Middle frontal gyrus (tissue), 1 donor: ENCODE measurements at regions not wholly inside any gene's neighbourhood (a gene's known extent, or its start where the extent isn't known, plus 50 kb on each side); places are given as distances from the start of the nearest gene placed in this dataset.
"Not testable (repeated sequence)": the region's sequence is repeated elsewhere in the genome, so short reads cannot be mapped to it uniquely, and the experiment has no call there.

Experiments used
- DNase-seq: peaks from one replicate; pipeline ENCODE4 v3.0.0-alpha.2; 2015; ENCODE audit warnings: low spot score; ENCODE audit errors: extremely low spot score

GRCh38 chr1:143784239-143784882, 187.4 kb downstream of the FAM72C start:
- DNase-seq, result not testable (repeated sequence)

DNA sequence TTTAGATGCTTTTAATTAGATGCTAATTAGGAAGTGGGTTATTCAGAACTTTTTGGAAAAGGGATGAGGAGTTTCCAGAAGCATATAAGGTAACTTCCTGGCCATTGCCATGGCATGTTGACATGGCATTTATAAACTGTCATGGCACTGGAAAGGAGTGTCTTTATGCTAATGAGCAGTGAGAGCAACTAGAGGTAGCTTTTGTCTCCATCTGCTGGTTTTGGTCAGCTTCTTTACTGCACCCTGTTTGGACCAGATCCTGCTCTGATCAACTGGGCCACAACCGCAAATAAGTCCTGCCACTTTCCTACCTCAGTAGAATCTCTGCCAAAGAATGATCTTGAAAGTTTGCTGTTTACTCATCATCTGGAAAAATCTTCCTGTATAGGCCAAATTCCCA, 193.6 kb downstream of the FAM72C start:
- not testable (repeated sequence) for DNase-seq

- DNase-seq, result not testable (repeated sequence)
Observed at GRCh38 chr1:143764831-143765230, 207.0 kb downstream of the FAM72C start.

GRCh38 chr1:143760366-143760765, 211.4 kb downstream of the FAM72C start:
- not testable (repeated sequence) for DNase-seq

GRCh38 chr1:143755961-143756360, 215.8 kb downstream of the FAM72C start:
- not testable (repeated sequence) for DNase-seq

DNA sequence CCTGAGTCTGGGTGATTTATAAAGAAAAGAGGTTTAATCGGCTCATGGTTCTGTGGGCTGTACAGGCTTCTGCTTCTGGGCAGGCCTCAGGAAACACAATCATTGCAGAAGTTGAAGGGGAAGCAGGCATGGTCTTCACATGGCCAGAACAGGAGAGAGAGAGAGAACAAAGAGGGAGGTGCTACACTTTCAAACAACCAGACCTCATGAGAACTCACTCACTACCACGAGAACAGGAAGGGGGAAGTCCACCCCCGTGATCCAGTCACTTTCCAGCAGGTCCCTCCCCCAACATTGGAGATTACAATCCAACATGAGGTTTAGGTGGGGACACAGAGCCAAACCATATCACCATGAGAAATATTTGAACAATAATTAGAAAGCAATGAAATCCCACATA, 222.9 kb downstream of the FAM72C start:
- DNase-seq, result no peak

GRCh38 chr1:143736562-143736961, 235.2 kb downstream of the FAM72C start:
- DNase-seq, result no peak

DNA sequence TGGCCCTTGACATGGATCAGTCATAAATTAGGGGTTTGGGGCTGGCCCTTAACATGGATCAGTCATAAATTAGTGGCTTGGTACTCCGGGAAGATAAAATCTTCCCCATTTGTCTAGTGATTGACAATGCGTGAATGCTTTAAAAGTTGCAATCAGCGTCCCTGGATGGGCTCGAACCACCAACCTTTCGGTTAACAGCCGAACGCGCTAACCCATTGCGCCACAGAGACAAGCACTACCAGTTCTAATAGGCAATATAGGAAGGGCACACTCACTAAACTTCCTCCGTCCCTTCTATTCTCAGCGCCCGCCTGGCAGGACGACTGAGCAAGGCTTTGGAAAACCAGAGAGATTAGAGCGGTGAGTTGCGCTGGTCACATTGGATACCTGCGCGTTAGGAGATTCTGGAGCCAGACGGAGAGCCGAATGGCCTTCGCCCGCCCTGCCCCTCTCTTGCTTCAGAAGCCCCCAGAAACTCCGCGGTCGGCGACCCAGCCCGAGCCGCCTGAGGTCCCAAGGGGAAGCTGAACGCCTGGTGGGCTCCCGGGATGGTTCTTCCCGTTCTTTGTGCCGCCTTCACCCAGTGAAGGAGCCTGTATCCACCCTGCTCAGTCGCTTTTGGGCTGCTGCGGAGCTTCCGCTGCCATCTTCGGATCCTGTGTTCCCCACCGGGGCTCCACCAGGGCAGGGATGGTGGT, 235.9 kb downstream of the FAM72C start:
- no peak for DNase-seq

DNA sequence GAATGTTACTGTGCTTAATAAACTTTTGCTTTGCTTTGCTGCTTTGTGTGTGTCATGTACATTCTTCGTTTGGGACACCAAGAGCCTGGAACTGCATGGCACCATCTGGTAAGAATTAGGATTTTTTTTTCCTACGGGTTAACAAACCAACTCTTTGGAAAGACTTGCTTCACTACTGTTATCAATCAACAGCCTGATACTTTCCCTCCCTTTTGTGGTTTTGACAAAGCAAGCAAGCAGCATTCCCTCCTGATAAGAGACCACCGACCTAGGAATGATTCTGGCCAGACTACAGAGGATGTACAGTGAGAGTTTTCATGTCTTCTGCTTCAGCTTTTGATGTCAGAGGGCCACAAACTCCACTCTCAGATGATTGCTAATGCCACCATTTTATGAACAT, 237.5 kb downstream of the FAM72C start:
- not testable (repeated sequence) for DNase-seq

DNA sequence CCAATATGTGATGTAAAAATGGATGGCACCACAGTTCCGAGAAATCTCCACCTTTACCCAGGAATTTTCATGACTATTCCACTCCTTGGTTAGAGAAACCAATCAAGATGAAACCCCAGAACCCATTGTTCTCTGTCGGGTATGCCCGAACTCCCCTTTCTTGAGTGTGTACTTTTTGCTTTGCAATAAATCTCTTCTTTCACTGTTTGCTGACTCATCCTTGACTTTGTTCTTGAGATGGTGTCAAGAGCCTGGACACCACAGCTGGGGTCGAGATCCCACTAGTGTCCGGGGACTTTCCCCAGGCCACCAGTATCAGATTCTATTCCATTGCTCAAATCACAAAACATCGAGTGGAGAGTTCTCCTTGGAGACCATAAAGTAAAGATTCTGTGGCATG, 240.9 kb downstream of the FAM72C start:
- not testable (repeated sequence) for DNase-seq

DNA sequence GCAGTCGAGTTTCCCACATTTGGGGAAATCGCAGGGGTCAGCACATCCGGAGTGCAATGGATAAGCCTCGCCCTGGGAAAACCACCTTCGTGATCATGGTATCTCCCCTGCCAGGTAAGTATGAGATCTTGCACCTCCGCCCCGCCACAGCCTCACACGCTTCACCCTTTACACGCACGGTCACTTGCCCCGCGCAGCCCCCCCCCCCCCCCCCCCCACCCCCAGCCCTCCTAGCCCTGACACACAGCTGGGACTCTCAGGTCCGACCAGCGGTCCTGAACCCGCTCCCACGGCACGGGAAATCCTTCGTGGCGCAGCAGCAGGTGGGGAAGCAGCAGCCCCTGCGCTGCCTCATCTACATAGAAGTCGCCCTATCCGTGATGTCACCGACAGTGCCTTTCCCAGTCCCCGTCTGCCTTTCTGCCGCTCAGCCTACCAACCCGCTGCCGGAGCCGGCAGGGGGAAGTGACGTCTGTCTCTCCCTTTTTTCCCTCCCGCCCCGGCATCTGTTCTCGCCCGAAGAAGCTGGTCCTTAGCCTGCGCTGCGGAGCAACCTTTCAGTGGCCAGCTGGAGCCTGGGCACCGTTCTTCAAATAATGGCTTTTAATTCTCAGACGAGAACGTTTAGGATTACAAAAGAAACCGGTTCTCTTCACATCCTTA, 242.2 kb downstream of the FAM72C start:
- DNase-seq, result not testable (repeated sequence)

DNA sequence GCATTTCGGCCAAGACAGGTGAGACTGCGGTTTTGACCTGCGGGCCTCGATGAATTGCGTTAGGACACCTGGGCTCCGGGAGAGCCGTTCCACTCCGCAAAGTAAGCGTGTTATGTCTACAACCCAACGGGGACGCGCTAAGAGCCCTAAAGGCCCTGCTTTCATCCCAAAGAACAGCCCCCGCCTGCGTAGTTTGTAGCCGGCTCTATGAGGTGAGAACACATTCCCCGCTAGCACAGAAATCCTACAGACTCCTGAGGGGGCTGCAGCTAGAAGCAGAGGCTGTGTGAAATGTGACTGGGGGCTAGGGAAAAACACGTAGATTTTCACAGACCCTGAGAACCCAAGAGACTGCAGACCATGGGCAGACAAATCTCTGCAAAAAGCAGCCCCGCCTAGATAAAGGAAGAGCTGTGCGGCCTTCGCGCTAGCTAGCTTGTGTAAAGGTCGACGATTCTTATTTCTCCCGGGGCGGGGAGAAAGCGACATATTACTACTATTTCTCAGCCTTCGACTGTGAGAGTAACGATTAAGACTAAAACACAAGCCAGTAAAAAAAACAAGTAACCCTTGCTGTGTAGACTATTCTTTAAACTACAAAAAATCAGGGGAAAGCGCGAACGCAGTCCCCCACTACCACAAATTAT, 242.9 kb downstream of the FAM72C start:
- not testable (repeated sequence) for DNase-seq

GRCh38 chr1:143727263-143727662, 244.5 kb downstream of the FAM72C start:
- DNase-seq, result no peak

DNA sequence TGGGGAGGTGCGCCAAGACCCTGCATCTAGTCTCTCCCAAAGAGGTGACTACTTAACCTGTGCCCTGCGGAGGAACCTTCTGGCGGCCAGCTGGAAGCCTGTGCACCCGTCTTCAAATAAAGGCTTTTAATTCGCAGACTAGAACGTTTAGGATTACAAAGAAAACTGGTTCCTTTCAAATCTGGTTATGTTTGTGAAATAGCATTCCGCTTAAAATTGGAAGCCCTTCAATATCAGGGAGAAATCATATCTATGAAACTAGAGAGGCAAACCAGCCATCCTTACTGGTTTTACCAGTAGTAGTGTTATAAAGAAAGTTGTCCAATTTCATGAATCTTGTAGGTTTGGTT, 250.8 kb downstream of the FAM72C start:
- no peak for DNase-seq

- DNase-seq, result no peak
Observed at GRCh38 chr1:143720087-143721023, 251.4 kb downstream of the FAM72C start.

DNA sequence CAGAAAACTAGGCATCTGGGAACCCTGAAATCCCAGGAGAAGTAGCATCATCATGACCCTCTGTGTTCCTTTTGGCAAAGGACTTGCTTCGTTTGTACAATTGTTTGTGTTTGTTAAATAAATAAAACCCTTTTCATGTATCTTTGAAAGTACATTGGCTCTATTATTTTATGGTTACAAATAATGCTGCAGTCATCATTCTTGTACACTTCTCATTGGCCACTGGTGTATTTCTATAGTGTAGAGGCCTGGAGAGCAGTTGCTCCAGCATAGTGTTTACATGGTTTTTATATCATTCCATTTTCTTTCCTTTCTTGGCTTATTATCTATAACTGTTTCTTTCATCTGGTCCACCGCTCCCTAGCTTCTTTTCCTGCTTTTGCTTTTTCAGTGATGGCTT, 253.3 kb downstream of the FAM72C start:
- no peak for DNase-seq

DNA sequence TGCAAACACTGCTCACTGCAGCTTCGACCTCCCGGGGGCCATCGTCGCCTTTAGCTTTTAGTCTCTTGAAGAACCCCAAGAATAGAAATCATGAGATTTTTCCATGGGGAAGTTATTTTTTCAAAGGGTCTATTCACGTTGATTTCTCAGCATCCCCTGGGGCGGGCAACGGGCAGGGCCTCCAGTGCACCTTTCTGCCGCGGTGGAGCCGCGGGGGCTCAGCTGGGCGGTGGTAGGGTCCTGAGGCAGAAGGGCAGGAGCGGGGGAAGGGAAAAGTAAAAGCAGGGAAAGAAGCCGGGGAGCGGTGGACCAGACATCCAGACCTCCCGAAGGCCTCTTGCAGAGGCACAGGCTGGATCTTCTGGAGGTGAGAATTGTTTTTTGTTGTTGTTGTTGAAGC, 253.8 kb downstream of the FAM72C start:
- DNase-seq, result no peak

- DNase-seq, result no peak
Observed at GRCh38 chr1:143717434-143717833, 254.4 kb downstream of the FAM72C start.

GRCh38 chr1:143714913-143715312, 256.9 kb downstream of the FAM72C start:
- not testable (repeated sequence) for DNase-seq

DNA sequence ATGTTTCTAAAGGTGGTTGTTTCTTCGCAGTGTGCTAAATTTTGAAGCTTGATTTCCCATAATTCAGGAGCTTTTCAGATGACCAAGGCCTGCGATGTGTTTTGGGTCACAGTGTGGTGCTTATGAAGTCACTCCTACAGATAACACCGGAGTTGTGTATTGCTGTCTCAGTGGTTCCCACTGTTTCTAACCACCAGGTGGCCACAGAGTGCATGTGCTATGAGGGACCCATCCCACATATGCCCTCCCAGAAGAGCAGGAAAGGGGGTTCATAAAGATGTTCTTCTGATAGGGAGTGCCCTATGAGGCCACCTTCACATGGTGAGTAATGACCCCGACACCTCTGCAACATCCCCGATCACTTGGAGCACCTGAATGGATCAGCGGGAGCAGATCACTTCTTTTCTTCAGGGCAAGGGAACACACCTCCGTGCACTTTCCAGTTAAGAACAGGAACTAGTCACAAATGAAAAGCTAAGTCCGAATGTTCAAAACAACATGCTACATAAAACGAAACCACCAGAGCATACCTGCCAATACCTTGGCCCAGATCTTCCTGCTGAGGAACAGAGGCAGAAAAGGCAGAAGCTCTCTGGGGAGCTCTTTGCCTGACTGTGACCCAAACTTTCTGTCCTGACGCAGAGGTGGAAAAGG, 262.1 kb downstream of the FAM72C start:
- DNase-seq, result not testable (repeated sequence)
